ENCODE measurements at regions not wholly inside any gene's neighbourhood (a gene's known extent, or its start where the extent isn't known, plus 50 kb on each side); places are given as distances from the start of the nearest gene placed in this dataset.
"Not testable (repeated sequence)": the region's sequence is repeated elsewhere in the genome, so short reads cannot be mapped to it uniquely, and the experiment has no call there.

GRCh38 chr1:207205614-207206061 is 101.6 kb downstream of the C4BPA start:
- Histone ChIP-seq H3K4me1 (ENCODE audit: insufficient read depth, low read length) (no peaks in the 10 kb centered on the region), H3K27ac (ENCODE audit: low read depth, low read length) (no peak overlapping the region), H3K36me3 (ENCODE audit: insufficient read depth, low read length) (no peaks in the 10 kb centered on the region), H3K4me2 (ENCODE audit: low read length) (peak overlapping the region; percentile 44), H2AFZ (ENCODE audit: low read depth, low read length) (no peak overlapping the region), H3K9me3 (ENCODE audit: insufficient read depth, low read depth, low read length) (no peaks in the 10 kb centered on the region), H4K20me1 (ENCODE audit: insufficient read depth, low read length) (no peaks in the 10 kb centered on the region), H3K9ac (ENCODE audit: low read length) (no peak overlapping the region), H3K27me3 (ENCODE audit: insufficient read depth, low read length) (no peaks in the 10 kb centered on the region), H3K79me2 (ENCODE audit: insufficient read depth, low read length) (no peaks in the 10 kb centered on the region), H3K4me3 (ENCODE audit: insufficient read depth, low read depth, low read length) (no peak overlapping the region)
- TF ChIP-seq CTCF (IDR thresholded peaks at IDR 0.05; ENCODE audit: insufficient read depth, low read depth, low read length), result no peak
- TF ChIP-seq EZH2 (IDR thresholded peaks at IDR 0.05; ENCODE audit: insufficient read depth, low read length), result no peak
- Mint-ChIP-seq H3K27ac (ENCODE audit: unreplicated experiment) (no peak overlapping the region), H3K36me3 (ENCODE audit: low read depth, unreplicated experiment) (peaks cover 3% of the 10 kb centered on the region), H3K4me1 (ENCODE audit: low read depth, unreplicated experiment) (no peaks in the 10 kb centered on the region), H3K9me3 (ENCODE audit: unreplicated experiment) (peaks cover 23% of the 10 kb centered on the region), H3K4me3 (ENCODE audit: unreplicated experiment) (no peak overlapping the region), H3K27me3 (ENCODE audit: low read depth, unreplicated experiment) (peaks cover 7% of the 10 kb centered on the region)
- no peak for FAIRE-seq
- no peak for DNase-seq (ENCODE audit: low read depth)

- not testable (repeated sequence) for H4K20me1 ChIP-seq (ENCODE audit: insufficient read depth, low read length); H2AFZ ChIP-seq (ENCODE audit: low read depth, low read length); H3K27me3 Mint-ChIP-seq (ENCODE audit: low read depth, unreplicated experiment); H3K36me3 Mint-ChIP-seq (ENCODE audit: low read depth, unreplicated experiment); DNase-seq (ENCODE audit: low read depth); H3K27ac ChIP-seq (ENCODE audit: low read depth, low read length); H3K79me2 ChIP-seq (ENCODE audit: insufficient read depth, low read length); H3K27ac Mint-ChIP-seq (ENCODE audit: unreplicated experiment); H3K4me3 Mint-ChIP-seq (ENCODE audit: unreplicated experiment); H3K4me3 ChIP-seq (ENCODE audit: insufficient read depth, low read depth, low read length); H3K9me3 Mint-ChIP-seq (ENCODE audit: unreplicated experiment); H3K36me3 ChIP-seq (ENCODE audit: insufficient read depth, low read length); H3K27me3 ChIP-seq (ENCODE audit: insufficient read depth, low read length); H3K4me2 ChIP-seq (ENCODE audit: low read length); FAIRE-seq; H3K4me1 ChIP-seq (ENCODE audit: insufficient read depth, low read length); H3K4me1 Mint-ChIP-seq (ENCODE audit: low read depth, unreplicated experiment); H3K9ac ChIP-seq (ENCODE audit: low read length); H3K9me3 ChIP-seq (ENCODE audit: insufficient read depth, low read depth, low read length)
Observed at GRCh38 chr1:207208691-207209090, 104.7 kb downstream of the C4BPA start.

- no peak for TF ChIP-seq CTCF (IDR thresholded peaks at IDR 0.05; ENCODE audit: insufficient read depth, low read depth, low read length)
- TF ChIP-seq EZH2 (IDR thresholded peaks at IDR 0.05; ENCODE audit: insufficient read depth, low read length), result no peak
- Histone ChIP-seq H3K9ac (ENCODE audit: low read length) (no peak overlapping the region), H2AFZ (ENCODE audit: low read depth, low read length) (no peak overlapping the region), H3K9me3 (ENCODE audit: insufficient read depth, low read depth, low read length) (no peaks in the 10 kb centered on the region), H3K4me3 (ENCODE audit: insufficient read depth, low read depth, low read length) (no peak overlapping the region), H3K79me2 (ENCODE audit: insufficient read depth, low read length) (no peaks in the 10 kb centered on the region), H3K27me3 (ENCODE audit: insufficient read depth, low read length) (no peaks in the 10 kb centered on the region), H3K4me2 (ENCODE audit: low read length) (no peak overlapping the region), H3K27ac (ENCODE audit: low read depth, low read length) (no peak overlapping the region), H3K36me3 (ENCODE audit: insufficient read depth, low read length) (no peaks in the 10 kb centered on the region), H4K20me1 (ENCODE audit: insufficient read depth, low read length) (no peaks in the 10 kb centered on the region), H3K4me1 (ENCODE audit: insufficient read depth, low read length) (no peaks in the 10 kb centered on the region)
- no peaks in the 10 kb centered on the region for H3K36me3 Mint-ChIP-seq (ENCODE audit: low read depth, unreplicated experiment)
- peaks cover 14% of the 10 kb centered on the region for H3K4me1 Mint-ChIP-seq (ENCODE audit: low read depth, unreplicated experiment)
- FAIRE-seq, result no peak
- no peak for DNase-seq (ENCODE audit: low read depth)
- no peak overlapping the region for H3K4me3 Mint-ChIP-seq (ENCODE audit: unreplicated experiment)
- peaks cover 2% of the 10 kb centered on the region for H3K9me3 Mint-ChIP-seq (ENCODE audit: unreplicated experiment)
- no peak overlapping the region for H3K27ac Mint-ChIP-seq (ENCODE audit: unreplicated experiment)
- H3K27me3 Mint-ChIP-seq (ENCODE audit: low read depth, unreplicated experiment), result no peaks in the 10 kb centered on the region
Observed at GRCh38 chr1:207214453-207214852, 107.0 kb upstream of the CD55 start.

Data from astrocyte (in vitro differentiated cells and primary cell).